ENCODE measurements at regions not wholly inside any gene's neighbourhood (a gene's known extent, or its start where the extent isn't known, plus 50 kb on each side); places are given as distances from the start of the nearest gene placed in this dataset.

DNA sequence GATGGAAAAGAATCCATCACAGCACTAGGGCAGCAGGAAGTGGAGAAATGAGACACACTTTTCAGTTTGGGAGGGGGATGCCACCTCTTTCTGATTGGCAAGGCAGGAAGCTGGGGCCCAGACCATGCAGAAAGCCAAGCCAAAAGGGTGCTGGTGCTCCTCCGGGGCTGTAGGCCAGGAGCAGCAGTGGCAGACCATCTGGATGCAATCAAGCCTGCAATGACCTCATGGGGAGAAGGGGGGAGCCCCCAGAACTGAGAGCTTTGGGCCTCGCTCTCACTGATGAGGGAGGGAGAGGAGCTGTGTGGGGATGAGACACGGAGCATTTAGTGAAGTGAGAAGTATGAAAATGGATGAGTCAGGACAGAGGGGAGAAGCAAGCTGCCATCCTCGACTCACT is 141.3 kb upstream of the NALF2 start:
- no peak overlapping the region for H2AFZ ChIP-seq (ENCODE audit: low read depth, low read length)
- no peaks in the 10 kb centered on the region for H3K9me2 ChIP-seq (ENCODE audit: insufficient read depth, low read length)
- no peaks in the 10 kb centered on the region for H3K9me3 ChIP-seq (ENCODE audit: low read length)
- no peaks in the 10 kb centered on the region for H3K79me2 ChIP-seq (replicated peaks; ENCODE audit: insufficient read depth, low read length)
- H3K4me3 ChIP-seq (ENCODE audit: low read length), result no peak overlapping the region
- no peaks in the 10 kb centered on the region for H3K27me3 ChIP-seq (ENCODE audit: insufficient read depth, low read depth, low read length)
- no peaks in the 10 kb centered on the region for H3K36me3 ChIP-seq (ENCODE audit: insufficient read depth, low read length)
- no peak overlapping the region for H3K27ac ChIP-seq (ENCODE audit: low read length)
- no peak overlapping the region for H3K9ac ChIP-seq (ENCODE audit: low read length)
- H4K20me1 ChIP-seq (ENCODE audit: insufficient read depth), result no peaks in the 10 kb centered on the region
- no peak for TF ChIP-seq EP300 (conservative IDR thresholded peaks at IDR 0.05; ENCODE audit: poor library complexity, severe bottlenecking)
- no peak for TF ChIP-seq SMC3 (conservative IDR thresholded peaks at IDR 0.05; ENCODE audit: poor library complexity)
- no peak for TF ChIP-seq MXI1 (conservative IDR thresholded peaks at IDR 0.05; ENCODE audit: poor library complexity, severe bottlenecking)
- TF ChIP-seq POLR2AphosphoS5 (IDR thresholded peaks at IDR 0.05), result no peak
- TF ChIP-seq TAF1 (IDR thresholded peaks at IDR 0.05; ENCODE audit: low read depth), result no peak
- TF ChIP-seq, protein P1, sequence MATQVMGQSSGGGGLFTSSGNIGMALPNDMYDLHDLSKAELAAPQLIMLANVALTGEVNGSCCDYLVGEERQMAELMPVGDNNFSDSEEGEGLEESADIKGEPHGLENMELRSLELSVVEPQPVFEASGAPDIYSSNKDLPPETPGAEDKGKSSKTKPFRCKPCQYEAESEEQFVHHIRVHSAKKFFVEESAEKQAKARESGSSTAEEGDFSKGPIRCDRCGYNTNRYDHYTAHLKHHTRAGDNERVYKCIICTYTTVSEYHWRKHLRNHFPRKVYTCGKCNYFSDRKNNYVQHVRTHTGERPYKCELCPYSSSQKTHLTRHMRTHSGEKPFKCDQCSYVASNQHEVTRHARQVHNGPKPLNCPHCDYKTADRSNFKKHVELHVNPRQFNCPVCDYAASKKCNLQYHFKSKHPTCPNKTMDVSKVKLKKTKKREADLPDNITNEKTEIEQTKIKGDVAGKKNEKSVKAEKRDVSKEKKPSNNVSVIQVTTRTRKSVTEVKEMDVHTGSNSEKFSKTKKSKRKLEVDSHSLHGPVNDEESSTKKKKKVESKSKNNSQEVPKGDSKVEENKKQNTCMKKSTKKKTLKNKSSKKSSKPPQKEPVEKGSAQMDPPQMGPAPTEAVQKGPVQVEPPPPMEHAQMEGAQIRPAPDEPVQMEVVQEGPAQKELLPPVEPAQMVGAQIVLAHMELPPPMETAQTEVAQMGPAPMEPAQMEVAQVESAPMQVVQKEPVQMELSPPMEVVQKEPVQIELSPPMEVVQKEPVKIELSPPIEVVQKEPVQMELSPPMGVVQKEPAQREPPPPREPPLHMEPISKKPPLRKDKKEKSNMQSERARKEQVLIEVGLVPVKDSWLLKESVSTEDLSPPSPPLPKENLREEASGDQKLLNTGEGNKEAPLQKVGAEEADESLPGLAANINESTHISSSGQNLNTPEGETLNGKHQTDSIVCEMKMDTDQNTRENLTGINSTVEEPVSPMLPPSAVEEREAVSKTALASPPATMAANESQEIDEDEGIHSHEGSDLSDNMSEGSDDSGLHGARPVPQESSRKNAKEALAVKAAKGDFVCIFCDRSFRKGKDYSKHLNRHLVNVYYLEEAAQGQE (IDR thresholded peaks at IDR 0.05; ENCODE audit: borderline replicate concordance), result no peak
- TF ChIP-seq EZH2 (IDR thresholded peaks at IDR 0.05; ENCODE audit: borderline replicate concordance, insufficient read depth, low read length, poor library complexity, severe bottlenecking), result no peak
- TF ChIP-seq RAD21 (conservative IDR thresholded peaks at IDR 0.05), result no peak
- no peak for TF ChIP-seq CTCF (IDR thresholded peaks at IDR 0.05; ENCODE audit: poor library complexity, severe bottlenecking)
- H3K4me2 ChIP-seq (ENCODE audit: low read length), result no peak overlapping the region
- H3F3A ChIP-seq (ENCODE audit: insufficient read depth, low read length, poor library complexity, severe bottlenecking), result no peaks in the 10 kb centered on the region

GRCh38 chrX:69362354-69362753 is 141.8 kb upstream of the NALF2 start:
- Histone ChIP-seq H2AFZ (ENCODE audit: low read depth, low read length) (no peak overlapping the region), H3K4me2 (ENCODE audit: low read length) (no peak overlapping the region), H3K9ac (ENCODE audit: low read length) (no peak overlapping the region), H3K27ac (ENCODE audit: low read length) (no peak overlapping the region), H3K36me3 (ENCODE audit: insufficient read depth, low read length) (no peaks in the 10 kb centered on the region), H3K79me2 (replicated peaks; ENCODE audit: insufficient read depth, low read length) (no peaks in the 10 kb centered on the region), H3K4me3 (ENCODE audit: low read length) (no peak overlapping the region), H4K20me1 (ENCODE audit: insufficient read depth) (no peaks in the 10 kb centered on the region), H3K27me3 (ENCODE audit: insufficient read depth, low read depth, low read length) (no peaks in the 10 kb centered on the region), H3K9me3 (ENCODE audit: low read length) (no peaks in the 10 kb centered on the region), H3K9me2 (ENCODE audit: insufficient read depth, low read length) (no peaks in the 10 kb centered on the region), H3F3A (ENCODE audit: insufficient read depth, low read length, poor library complexity, severe bottlenecking) (no peaks in the 10 kb centered on the region)
- TF ChIP-seq EZH2 (IDR thresholded peaks at IDR 0.05; ENCODE audit: borderline replicate concordance, insufficient read depth, low read length, poor library complexity, severe bottlenecking), result no peak
- no peak for TF ChIP-seq POLR2AphosphoS5 (IDR thresholded peaks at IDR 0.05)
- TF ChIP-seq, protein P1 (IDR thresholded peaks at IDR 0.05; ENCODE audit: borderline replicate concordance), result no peak
- TF ChIP-seq SMC3 (conservative IDR thresholded peaks at IDR 0.05; ENCODE audit: poor library complexity), result no peak
- no peak for TF ChIP-seq MXI1 (conservative IDR thresholded peaks at IDR 0.05; ENCODE audit: poor library complexity, severe bottlenecking)
- TF ChIP-seq CTCF (IDR thresholded peaks at IDR 0.05; ENCODE audit: poor library complexity, severe bottlenecking), result no peak
- no peak for TF ChIP-seq RAD21 (conservative IDR thresholded peaks at IDR 0.05)
- TF ChIP-seq TAF1 (IDR thresholded peaks at IDR 0.05; ENCODE audit: low read depth), result no peak
- no peak for TF ChIP-seq EP300 (conservative IDR thresholded peaks at IDR 0.05; ENCODE audit: poor library complexity, severe bottlenecking)
